ENCODE measurements at regions not wholly inside any gene's neighbourhood (a gene's known extent, or its start where the extent isn't known, plus 50 kb on each side); places are given as distances from the start of the nearest gene placed in this dataset.
"Not testable (repeated sequence)": the region's sequence is repeated elsewhere in the genome, so short reads cannot be mapped to it uniquely, and the experiment has no call there.

- DNase-seq, result no peak
Observed at GRCh38 chr6:74607934-74608333, 597.9 kb downstream of the COL12A1 start.

- no peak for DNase-seq
Observed at GRCh38 chr6:74607468-74607867, 598.4 kb downstream of the COL12A1 start.

DNA sequence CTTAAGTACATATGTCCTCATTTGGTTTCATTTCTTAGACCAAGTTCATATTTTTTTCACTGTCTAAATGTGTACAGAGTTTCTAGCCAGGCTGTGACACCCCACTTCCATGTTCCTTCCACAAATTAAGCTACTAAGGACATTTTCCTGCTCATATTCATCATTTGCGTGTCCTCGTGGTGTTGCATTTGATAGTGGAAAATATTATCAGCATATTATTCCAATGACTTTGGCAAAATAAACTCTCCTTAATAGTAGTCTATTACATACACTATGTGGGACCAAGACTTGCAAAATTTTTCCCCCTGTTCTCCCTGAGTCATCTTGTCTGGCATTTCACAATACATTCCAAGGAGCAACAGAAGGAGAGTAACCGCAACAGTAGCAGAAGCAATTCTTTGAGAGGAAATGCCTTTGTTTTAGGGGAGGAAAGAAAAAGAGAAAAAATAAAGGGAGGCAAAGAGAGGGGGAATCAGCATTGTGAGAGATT lies 599.2 kb downstream of the COL12A1 start:
- peak; percentile 75 for DNase-seq

DNA sequence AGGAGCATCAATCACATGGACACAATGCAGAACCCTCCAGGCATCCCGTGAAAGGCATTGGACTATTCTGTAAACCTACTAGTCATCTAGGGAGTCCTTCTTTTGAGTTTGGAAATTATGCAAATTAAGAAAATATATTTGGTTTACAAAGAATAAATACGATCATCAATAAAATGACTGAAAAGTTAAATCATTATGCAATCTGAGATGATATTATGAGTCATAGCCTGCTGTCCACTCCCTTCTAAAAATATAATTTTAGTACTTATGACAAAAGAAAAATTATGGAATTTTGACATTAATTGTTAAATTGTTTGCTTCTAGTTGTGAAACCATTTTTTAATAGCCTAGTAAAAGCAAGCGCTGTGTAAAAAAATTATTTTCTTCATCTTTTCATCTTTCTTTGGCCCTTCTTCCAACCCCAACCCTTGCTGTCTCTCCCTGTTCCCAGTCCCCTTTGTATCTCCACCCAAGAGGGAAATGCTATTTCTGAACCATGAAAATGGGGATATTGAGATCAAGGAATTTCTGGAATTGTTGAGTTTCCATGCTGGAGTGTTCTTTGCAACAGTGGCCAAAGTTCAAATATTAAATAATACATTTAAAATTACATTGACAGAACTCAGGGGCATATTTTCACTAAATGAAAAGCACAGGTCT lies 599.8 kb downstream of the COL12A1 start:
- no peak for DNase-seq

DNA sequence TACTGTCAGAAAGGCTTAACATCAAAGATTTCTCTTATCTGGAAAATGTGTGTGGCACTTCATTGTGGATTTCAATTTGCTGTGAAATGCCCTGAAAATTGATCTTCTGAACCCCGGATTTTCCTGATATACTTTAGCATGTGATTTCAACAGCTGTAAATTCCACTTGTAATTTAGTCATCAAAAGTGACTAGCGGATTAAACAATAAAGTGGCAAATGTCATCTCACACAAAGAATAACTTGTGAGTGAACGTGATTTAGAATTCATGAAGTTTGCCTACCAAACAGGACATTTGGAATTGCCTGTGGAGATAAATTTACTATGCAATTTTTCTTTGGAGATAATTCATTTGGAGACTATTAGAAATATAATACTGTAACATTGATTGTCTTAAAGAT lies 601.6 kb downstream of the COL12A1 start:
- DNase-seq, result no peak

DNA sequence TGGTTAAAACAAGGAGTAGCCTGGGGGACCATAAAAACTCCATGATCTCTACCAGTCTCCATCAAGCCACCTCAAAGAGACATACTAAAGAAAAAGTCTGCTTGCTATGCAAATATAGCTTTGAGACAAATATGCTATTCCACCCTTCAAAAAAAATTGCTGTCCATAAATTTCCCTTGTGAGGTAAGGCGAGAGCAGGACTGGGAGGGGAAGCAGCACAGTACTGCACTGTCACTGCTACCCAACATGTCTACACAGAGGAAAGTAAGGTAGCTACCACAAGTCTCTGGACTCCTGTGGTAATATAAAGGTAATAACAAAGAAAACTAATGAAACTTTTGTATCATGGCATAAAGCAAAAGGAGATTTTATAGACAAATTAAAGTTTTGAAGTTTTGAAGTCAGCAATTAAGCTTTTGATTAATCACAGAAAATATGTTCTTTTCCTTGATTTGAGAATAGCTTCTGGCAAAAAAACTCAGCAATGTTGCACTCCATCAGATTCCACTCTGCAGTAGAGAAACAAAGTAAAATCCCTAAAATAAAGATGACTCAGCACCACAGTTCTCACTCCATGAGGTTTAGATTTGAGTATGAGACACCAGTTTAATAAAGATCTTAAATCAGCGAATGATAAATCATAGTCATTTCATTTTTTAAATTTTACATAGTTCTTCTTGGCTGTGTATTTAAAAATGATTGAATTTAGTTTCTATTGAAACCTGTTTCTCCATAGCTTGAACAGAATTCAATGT lies 602.4 kb downstream of the COL12A1 start:
- DNase-seq, result no peak

DNA sequence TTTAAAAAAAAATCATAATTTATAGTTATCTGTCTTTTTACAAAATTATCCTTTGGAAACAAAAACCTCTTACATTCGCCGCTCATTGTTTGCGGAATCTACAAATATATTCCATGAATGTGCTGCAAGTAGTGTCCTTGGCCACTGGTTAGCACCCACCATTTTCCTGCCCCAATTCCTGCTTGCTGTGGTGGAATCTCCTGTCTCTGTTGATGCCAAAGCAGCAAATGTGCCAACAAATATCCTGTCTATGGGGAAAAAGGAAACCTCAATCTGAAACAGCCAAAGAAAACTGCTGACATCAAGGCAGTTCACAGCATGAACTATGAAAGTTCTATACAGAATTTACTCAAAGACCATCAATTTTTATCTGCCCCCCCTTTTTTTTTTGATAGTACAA lies 603.6 kb downstream of the COL12A1 start:
- no peak for DNase-seq

DNA sequence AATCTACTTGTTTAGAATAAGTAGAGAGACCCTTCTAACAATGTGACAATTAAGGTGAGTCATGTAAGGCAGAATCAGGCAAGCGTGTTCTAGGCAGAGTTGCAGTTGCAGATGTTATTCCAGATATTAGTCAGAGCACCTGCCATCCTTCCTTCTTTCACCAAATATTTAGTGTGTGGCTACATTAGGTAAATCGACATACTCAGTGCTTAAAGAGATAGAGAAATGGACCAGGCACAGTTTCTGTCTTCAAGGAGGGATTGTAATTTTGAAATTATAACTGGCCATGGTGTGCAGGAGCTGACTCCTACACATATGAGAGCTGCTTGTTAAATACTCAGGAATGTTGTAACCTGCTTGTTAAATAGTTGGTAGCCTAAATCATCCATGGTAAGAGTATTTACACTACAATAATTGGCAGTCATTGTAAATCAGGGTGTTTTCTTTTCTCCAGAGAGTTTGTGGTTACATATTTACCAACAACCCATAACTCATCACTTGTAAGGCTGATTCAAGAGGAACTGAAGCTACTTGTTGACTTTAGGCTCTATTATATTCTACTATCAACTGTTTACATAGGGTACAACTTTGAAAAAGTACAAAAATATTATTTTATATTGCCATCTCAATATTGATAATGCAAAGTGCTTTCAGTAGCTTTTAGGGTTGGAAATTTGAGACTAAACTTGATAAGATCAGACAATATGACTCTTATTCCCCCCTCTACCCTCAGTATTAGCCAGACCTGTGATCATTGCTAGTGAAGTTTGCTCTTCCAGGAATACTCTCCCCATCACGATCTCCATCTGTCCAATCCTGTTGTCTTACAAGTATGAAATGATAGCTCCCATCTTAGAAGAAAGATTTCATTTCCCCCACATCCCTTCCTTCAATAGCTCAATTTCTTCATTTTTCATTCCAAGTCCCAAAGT lies 607.1 kb downstream of the COL12A1 start:
- no peak for DNase-seq

- DNase-seq, result no peak
Observed at GRCh38 chr6:74597840-74598239, 608.0 kb downstream of the COL12A1 start.

DNA sequence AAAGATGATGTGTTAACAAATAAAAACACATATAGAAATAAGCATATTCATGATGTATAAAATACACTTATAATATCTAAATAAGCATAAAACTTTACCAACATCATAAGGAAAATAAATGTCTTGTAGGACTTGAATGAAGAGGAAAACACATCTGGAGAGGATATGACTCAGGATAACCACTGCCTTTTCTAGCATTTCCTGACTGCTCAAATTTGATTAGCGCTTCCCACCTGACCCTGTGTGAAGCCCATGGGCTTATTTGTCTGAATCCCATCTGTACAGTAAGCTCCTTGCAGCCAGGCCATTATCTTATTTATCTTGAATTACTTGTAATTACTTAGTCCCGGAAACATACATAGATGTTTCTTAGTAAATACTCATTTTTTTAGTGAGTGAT lies 608.6 kb downstream of the COL12A1 start:
- no peak for DNase-seq

- no peak for DNase-seq
Observed at GRCh38 chr6:74596588-74596987, 609.3 kb downstream of the COL12A1 start.

DNA sequence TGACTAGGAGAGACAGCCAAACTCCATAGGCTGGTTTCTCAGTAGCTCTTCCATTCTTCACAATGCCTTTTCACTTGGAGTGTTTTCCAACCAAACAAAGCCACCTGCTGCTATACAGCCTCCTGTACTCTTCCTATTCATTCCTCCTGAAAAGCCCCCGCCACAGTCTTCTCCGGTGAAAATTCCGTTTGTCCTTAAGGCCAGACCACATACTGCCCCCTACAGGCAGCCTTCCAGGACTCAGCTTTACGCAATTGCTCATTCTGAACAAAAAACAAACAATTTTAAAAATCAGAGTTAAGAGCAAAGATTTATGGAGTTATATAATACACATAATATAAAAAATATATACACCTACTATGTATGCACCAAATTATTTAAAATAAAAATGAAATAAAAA lies 611.5 kb downstream of the COL12A1 start:
- DNase-seq, result not testable (repeated sequence)

GRCh38 chr6:74588094-74588832 lies 617.6 kb downstream of the COL12A1 start:
- DNase-seq, result no peak

DNA sequence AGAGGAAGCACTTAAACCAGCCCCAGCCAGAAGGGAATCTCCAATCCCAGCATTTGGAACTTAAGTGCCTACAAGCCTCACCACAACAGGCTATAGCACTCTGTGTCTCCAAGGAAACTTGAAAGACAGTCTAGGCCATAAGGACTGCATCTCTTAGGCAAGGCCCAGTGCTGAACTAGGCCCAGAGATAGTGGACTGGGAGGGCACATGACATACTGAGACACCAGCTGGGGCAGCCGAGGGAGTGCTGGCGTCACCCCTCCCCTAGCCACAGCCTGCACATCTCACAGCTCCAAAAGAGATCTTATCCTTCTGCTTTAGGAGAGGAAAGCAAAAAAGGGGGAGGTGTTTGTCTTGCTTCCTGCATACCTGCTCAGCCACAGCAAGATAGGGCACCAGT lies 618.5 kb downstream of the COL12A1 start:
- no peak for DNase-seq

DNA sequence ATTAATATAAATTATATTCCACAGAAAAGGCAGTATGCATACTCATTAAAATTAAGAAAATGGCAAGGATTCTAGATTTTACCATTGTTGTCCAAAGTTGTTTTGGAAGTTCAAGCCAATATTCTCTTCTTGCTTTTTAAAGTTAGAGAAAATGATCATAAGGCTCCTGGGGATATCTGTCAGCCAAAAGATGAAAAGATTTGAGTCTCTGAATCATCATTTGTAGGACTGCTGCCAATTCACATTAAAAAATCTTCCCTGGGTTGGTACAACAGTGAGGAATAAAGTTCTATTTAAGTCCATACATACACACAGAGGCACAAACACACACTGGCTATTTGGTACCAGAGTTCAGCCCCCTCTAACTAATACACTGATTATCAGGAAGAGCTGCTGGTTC lies 620.1 kb downstream of the COL12A1 start:
- no peak for DNase-seq

- no peak for DNase-seq
Observed at GRCh38 chr6:74581681-74582080, 624.2 kb downstream of the COL12A1 start.

- DNase-seq, result no peak
Observed at GRCh38 chr6:74579794-74580193, 626.1 kb downstream of the COL12A1 start.

DNA sequence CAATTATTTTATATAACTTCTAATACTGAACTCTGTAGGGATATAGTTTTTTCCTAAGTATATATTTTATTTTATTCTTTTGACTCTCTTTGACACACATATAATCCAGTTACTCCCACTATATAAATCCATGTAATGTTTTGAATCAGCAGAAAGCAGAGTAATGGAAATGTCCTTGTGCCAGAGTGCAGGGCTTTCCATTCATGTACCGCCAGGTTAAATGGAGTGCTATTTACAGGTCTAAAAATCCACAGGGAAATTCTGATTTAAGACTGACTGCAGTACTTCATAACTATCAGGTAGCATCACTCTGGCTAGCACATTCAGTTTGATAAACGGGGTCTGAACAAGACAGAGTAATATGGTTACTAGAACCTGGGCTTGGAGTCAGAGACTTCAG lies 626.8 kb downstream of the COL12A1 start:
- no peak for DNase-seq

- DNase-seq, result no peak
Observed at GRCh38 chr6:74578339-74578738, 627.5 kb downstream of the COL12A1 start.

GRCh38 chr6:74577619-74578018 lies 628.2 kb downstream of the COL12A1 start:
- DNase-seq, result no peak

DNA sequence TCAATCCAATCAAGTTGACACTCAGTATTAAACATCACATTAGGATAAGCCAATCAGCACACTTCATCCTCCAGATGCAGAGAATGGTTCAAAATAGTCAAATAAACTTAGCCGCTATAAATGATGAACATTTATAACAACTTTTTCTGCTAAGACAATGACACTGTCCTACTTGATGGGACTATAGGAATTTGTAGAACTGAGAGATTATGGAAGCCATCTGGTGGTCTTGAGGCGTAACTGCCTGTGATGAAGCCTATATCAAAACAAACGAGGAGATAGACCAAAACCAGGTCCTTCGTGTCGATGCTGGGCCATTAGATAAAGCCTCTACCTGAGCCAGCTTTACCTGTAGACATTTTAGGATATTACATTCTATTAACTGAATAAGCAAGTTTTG lies 631.1 kb downstream of the COL12A1 start:
- DNase-seq, result no peak

GRCh38 chr6:74573613-74574012 lies 632.2 kb downstream of the COL12A1 start:
- DNase-seq, result no peak

DNA sequence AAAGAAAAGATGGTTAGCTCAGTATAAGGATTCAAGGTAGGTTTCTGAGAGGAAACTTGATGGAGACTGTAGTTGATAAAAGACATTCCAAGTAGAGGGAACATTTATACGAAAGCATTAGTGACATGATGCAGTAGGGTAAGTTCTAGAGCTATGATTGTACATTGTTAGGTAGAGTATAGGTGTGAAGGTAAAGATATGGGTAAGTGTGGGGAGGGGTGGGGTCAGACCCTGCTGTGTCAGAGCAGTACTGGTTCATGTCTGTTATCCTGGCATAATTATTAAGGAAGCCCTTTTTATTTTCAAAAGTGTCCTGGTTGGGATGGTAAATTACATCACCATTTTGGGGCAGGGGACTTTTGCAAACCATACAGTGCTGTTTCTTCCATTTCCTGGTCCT lies 635.8 kb downstream of the COL12A1 start:
- DNase-seq, result no peak
